NCI-H2081 treated with DMSO at 0.1 percent for 48 hours (cell line): ENCODE measurements at regions not wholly inside any gene's neighbourhood (a gene's known extent, or its start where the extent isn't known, plus 50 kb on each side); places are given as distances from the start of the nearest gene placed in this dataset.

Experiments used
- DNase-seq: peaks from one replicate; lab custom pipeline; 2025; lab: John Stamatoyannopoulos, UW

DNA sequence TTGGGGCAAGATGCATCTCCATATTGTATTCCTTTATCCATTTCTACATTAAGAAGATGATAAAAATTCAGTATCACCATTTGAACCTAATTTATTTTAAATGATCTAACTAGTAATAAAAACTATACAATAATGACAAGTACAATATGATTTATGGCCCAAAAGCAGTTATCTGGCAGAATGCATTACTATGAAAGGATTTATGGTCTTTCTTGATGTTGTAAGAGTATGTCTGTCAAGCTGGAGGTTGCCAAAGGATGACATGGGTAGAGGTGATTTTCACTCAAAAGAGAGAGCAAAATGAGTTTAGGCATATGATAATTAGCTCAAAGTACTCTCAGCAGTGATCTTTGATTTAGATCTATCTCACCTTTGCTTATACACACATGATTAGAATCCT lies 54.2 kb upstream of the MAP2 start:
- DNase-seq, result no peak

DNA sequence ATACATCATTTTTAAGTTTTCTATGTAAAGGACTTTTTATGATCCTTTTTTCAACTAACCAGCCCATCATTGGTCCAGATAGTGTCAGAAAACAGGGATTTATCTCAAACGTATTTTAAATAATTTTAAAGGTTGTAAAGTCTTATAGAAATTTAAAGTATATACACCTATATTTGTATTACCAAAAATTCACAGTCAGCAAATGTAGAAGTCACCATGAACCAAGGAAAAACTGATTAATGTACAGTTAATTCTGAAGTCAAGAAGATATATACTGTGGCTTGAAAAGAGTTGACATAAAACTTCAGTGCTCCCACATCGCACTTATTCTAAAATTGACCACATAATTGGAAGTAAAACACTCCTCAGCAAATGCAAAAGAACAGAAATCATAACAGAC lies 52.4 kb upstream of the MAP2 start:
- no peak for DNase-seq
